ENCODE measurements at regions not wholly inside any gene's neighbourhood (a gene's known extent, or its start where the extent isn't known, plus 50 kb on each side); places are given as distances from the start of the nearest gene placed in this dataset.

- H3K4me3 ChIP-seq, result no peak overlapping the region
- no peak overlapping the region for H3K27ac ChIP-seq
- no peaks in the 10 kb centered on the region for H3K27me3 ChIP-seq
- no peak for TF ChIP-seq CTCF (IDR thresholded peaks at IDR 0.05)
- no peak for TF ChIP-seq POLR2AphosphoS5 (IDR thresholded peaks at IDR 0.05; ENCODE audit: insufficient read depth in 1 of 2, low read depth in 1 of 2)
- TF ChIP-seq POLR2A (IDR thresholded peaks at IDR 0.05), result no peak
- DNase-seq (ENCODE audit: extremely low spot score in 2 of 2), result no peak
- H3K9me3 ChIP-seq, result no peaks in the 10 kb centered on the region
- no peaks in the 10 kb centered on the region for H3K36me3 ChIP-seq
- intact Hi-C loops (cut with DNase I), result no loop called here
- peaks cover 5% of the 10 kb centered on the region for H3K4me1 ChIP-seq
Observed at GRCh38 chr16:6016530-6017184, 919.1 kb upstream of the EEF2KMT start.

- DNase-seq (ENCODE audit: extremely low spot score in 2 of 2), result no peak
- no peak overlapping the region for H3K4me3 ChIP-seq
- no peaks in the 10 kb centered on the region for H3K27me3 ChIP-seq
- no peaks in the 10 kb centered on the region for H3K36me3 ChIP-seq
- no peaks in the 10 kb centered on the region for H3K4me1 ChIP-seq
- no peak for TF ChIP-seq POLR2AphosphoS5 (IDR thresholded peaks at IDR 0.05; ENCODE audit: insufficient read depth in 1 of 2, low read depth in 1 of 2)
- no peak for TF ChIP-seq CTCF (IDR thresholded peaks at IDR 0.05)
- no peak for TF ChIP-seq POLR2A (IDR thresholded peaks at IDR 0.05)
- H3K9me3 ChIP-seq, result no peaks in the 10 kb centered on the region
- intact Hi-C loops (cut with DNase I), result no loop called here
- H3K27ac ChIP-seq, result no peak overlapping the region
Observed at GRCh38 chr16:6012716-6013115, 915.1 kb upstream of the EEF2KMT start.

GRCh38 chr16:6009151-6009550 lies 911.6 kb upstream of the EEF2KMT start:
- no peaks in the 10 kb centered on the region for H3K9me3 ChIP-seq
- TF ChIP-seq POLR2A (IDR thresholded peaks at IDR 0.05) (no peak), CTCF (IDR thresholded peaks at IDR 0.05) (no peak), POLR2AphosphoS5 (IDR thresholded peaks at IDR 0.05; ENCODE audit: insufficient read depth in 1 of 2, low read depth in 1 of 2) (no peak)
- no peak overlapping the region for H3K4me3 ChIP-seq
- intact Hi-C loops (cut with DNase I), result no loop called here
- H3K27me3 ChIP-seq, result no peaks in the 10 kb centered on the region
- no peak overlapping the region for H3K27ac ChIP-seq
- no peaks in the 10 kb centered on the region for H3K36me3 ChIP-seq
- DNase-seq (ENCODE audit: extremely low spot score in 2 of 2), result no peak
- no peaks in the 10 kb centered on the region for H3K4me1 ChIP-seq

GRCh38 chr16:6008670-6009069 lies 911.1 kb upstream of the EEF2KMT start:
- no peaks in the 10 kb centered on the region for H3K36me3 ChIP-seq
- no peak overlapping the region for H3K27ac ChIP-seq
- H3K4me1 ChIP-seq, result no peaks in the 10 kb centered on the region
- no peaks in the 10 kb centered on the region for H3K27me3 ChIP-seq
- H3K4me3 ChIP-seq, result no peak overlapping the region
- intact Hi-C loops (cut with DNase I), result no loop called here
- no peaks in the 10 kb centered on the region for H3K9me3 ChIP-seq
- TF ChIP-seq CTCF (IDR thresholded peaks at IDR 0.05) (no peak), POLR2AphosphoS5 (IDR thresholded peaks at IDR 0.05; ENCODE audit: insufficient read depth in 1 of 2, low read depth in 1 of 2) (no peak), POLR2A (IDR thresholded peaks at IDR 0.05) (no peak)
- no peak for DNase-seq (ENCODE audit: extremely low spot score in 2 of 2)

DNA sequence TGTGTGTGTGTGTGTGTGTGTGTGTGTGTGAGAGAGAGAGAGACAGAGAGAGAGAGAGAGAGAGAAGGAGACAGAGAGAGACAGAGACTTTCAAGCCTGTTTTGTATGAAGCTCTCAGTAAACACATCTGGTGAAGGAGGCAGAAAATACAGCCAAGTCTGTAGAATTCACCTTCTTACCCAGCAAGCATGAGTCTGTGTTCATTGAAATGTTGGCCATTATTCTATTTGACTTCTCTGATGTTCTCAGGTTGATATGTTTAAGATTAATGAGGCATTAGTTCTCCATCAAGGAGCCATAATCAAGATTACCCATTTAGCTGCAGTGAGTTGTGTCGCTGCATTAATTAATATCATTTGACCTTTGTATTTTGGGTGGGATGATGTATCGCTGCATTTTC lies 895.8 kb upstream of the EEF2KMT start:
- no peak for DNase-seq (ENCODE audit: extremely low spot score in 2 of 2)
- Histone ChIP-seq H3K36me3 (no peaks in the 10 kb centered on the region), H3K9me3 (no peaks in the 10 kb centered on the region), H3K4me3 (no peak overlapping the region), H3K27me3 (no peaks in the 10 kb centered on the region), H3K27ac (no peak overlapping the region), H3K4me1 (no peaks in the 10 kb centered on the region)
- intact Hi-C loops (cut with DNase I), result no loop called here
- TF ChIP-seq CTCF (IDR thresholded peaks at IDR 0.05), result no peak
- no peak for TF ChIP-seq POLR2AphosphoS5 (IDR thresholded peaks at IDR 0.05; ENCODE audit: insufficient read depth in 1 of 2, low read depth in 1 of 2)
- no peak for TF ChIP-seq POLR2A (IDR thresholded peaks at IDR 0.05)

Data from vagina (tissue), 2 donors.